ENCODE measurements at regions not wholly inside any gene's neighbourhood (a gene's known extent, or its start where the extent isn't known, plus 50 kb on each side); places are given as distances from the start of the nearest gene placed in this dataset.

DNA sequence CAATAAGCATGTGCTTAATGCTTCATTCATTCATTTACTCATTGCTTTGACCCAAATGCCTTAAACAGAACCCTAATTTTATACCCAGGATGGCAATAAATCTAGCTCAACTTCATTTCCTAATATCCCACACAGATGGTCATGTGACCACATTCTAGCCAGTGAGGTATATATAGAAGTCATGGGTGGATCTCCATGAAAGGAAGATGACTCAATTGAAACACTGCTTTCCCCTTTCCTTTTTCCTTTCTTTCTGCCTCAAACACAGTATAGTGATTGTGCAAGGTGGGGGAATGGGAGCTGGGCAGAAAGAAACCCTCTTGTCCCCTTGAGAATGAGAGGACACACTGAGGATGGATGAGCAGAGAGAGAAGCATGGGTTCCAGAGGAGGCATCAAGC is 183.5 kb upstream of the PRICKLE2 start:
- CTCF ChIA-PET (ENCODE audit: low intra/inter-chr PET ratio): no interaction called here
- Histone ChIP-seq H3K9ac (ENCODE audit: insufficient read depth in 1 of 2, low read depth in 2 of 2, low read length in 2 of 2) (no peak overlapping the region), H3K4me3 (no peak overlapping the region), H3K9me1 (ENCODE audit: control insufficient read depth, insufficient read depth, low read length) (no peaks in the 10 kb centered on the region), H3K27ac (ENCODE audit: extremely low read depth, low read depth, low read length) (no peak overlapping the region), H3K27me3 (ENCODE audit: control insufficient read depth in 2 of 2, insufficient read depth in 2 of 2, low read length in 2 of 2) (no peaks in the 10 kb centered on the region), H2AFZ (ENCODE audit: low read depth, low read length) (no peak overlapping the region), H3K79me2 (ENCODE audit: control insufficient read depth, insufficient read depth, low read length) (no peaks in the 10 kb centered on the region), H3K4me2 (ENCODE audit: insufficient read depth, low read length) (no peak overlapping the region), H4K20me1 (replicated peaks; ENCODE audit: control insufficient read depth, insufficient read depth, low read length) (no peaks in the 10 kb centered on the region), H3K9me3 (replicated peaks; ENCODE audit: control insufficient read depth, insufficient read depth, low read depth, low read length) (no peaks in the 10 kb centered on the region), H3K36me3 (ENCODE audit: control insufficient read depth, insufficient read depth, low read length) (no peaks in the 10 kb centered on the region), H3K4me1 (replicated peaks in 1 of 2; ENCODE audit: control insufficient read depth in 2 of 2, insufficient read depth in 2 of 2, low read length in 2 of 2) (no peaks in the 10 kb centered on the region)
- no peak for DNase-seq (ENCODE audit: extremely low read depth in 1 of 4, low spot score in 3 of 4)
- no peak for FAIRE-seq
- ATAC-seq: no peak
- POLR2A ChIA-PET: no interaction called here
- in situ Hi-C loops (cut with MboI) (no loop called here), intact Hi-C loops (cut with micrococcal nuclease) (no loop called here)
- no peak for TF ChIP-seq POLR2B (IDR thresholded peaks at IDR 0.05; ENCODE audit: low read depth, partially characterized antibody)
- TF ChIP-seq, protein P1, sequence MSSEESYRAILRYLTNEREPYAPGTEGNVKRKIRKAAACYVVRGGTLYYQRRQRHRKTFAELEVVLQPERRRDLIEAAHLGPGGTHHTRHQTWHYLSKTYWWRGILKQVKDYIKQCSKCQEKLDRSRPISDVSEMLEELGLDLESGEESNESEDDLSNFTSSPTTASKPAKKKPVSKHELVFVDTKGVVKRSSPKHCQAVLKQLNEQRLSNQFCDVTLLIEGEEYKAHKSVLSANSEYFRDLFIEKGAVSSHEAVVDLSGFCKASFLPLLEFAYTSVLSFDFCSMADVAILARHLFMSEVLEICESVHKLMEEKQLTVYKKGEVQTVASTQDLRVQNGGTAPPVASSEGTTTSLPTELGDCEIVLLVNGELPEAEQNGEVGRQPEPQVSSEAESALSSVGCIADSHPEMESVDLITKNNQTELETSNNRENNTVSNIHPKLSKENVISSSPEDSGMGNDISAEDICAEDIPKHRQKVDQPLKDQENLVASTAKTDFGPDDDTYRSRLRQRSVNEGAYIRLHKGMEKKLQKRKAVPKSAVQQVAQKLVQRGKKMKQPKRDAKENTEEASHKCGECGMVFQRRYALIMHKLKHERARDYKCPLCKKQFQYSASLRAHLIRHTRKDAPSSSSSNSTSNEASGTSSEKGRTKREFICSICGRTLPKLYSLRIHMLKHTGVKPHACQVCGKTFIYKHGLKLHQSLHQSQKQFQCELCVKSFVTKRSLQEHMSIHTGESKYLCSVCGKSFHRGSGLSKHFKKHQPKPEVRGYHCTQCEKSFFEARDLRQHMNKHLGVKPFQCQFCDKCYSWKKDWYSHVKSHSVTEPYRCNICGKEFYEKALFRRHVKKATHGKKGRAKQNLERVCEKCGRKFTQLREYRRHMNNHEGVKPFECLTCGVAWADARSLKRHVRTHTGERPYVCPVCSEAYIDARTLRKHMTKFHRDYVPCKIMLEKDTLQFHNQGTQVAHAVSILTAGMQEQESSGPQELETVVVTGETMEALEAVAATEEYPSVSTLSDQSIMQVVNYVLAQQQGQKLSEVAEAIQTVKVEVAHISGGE (CRISPR knock-in tag; IDR thresholded peaks at IDR 0.05): 0 out of 6 replicates have a peak, but pooled peaks of 1 of the 3 experiments have one; percentile 2
- TF ChIP-seq, protein P2, sequence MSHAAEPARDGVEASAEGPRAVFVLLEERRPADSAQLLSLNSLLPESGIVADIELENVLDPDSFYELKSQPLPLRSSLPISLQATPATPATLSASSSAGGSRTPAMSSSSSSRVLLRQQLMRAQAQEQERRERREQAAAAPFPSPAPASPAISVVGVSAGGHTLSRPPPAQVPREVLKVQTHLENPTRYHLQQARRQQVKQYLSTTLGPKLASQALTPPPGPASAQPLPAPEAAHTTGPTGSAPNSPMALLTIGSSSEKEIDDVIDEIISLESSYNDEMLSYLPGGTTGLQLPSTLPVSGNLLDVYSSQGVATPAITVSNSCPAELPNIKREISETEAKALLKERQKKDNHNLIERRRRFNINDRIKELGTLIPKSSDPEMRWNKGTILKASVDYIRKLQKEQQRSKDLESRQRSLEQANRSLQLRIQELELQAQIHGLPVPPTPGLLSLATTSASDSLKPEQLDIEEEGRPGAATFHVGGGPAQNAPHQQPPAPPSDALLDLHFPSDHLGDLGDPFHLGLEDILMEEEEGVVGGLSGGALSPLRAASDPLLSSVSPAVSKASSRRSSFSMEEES (CRISPR knock-in tag; IDR thresholded peaks at IDR 0.05): peak; percentile 59
- TF ChIP-seq EWSR1 (IDR thresholded peaks at IDR 0.05; ENCODE audit: borderline replicate concordance, low read depth, partially characterized antibody): peak; percentile 5
- TF ChIP-seq SRSF9 (IDR thresholded peaks at IDR 0.05; ENCODE audit: borderline replicate concordance, low read depth, low read length): no peak
- TF ChIP-seq TAF7 (tag; IDR thresholded peaks at IDR 0.05): no peak
- no peak for TF ChIP-seq ARID1B (IDR thresholded peaks at IDR 0.05)
- TF ChIP-seq MXI1 (IDR thresholded peaks at IDR 0.05; ENCODE audit: low read depth, low read length): no peak
- no TSS peak for BruUV-seq (replicated peaks)
